ENCODE measurements at regions not wholly inside any gene's neighbourhood (a gene's known extent, or its start where the extent isn't known, plus 50 kb on each side); places are given as distances from the start of the nearest gene placed in this dataset.

DNA sequence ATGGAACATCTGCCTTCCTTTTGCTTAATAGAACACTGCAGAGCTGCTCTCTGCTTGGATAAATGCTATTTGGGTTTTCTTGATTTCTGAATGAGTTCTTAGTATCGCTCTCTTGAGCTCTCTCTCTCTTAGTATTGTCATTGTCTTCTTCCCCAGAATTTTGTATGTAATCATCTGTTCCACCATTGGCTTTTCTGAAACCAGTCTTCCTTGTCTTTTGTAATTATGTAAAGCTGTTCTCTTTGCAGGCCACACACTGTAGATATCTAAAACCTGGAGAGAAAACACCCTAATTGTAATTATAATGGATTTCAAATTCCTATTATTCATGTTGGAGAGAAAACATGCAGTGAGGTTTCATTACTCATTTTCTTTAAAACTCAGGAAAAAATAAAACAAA is 333.1 kb upstream of the CHAC2 start:
- TF ChIP-seq POLR2A (IDR thresholded peaks at IDR 0.05) (no peak), CTCF (IDR thresholded peaks at IDR 0.05) (no peak), EP300 (IDR thresholded peaks at IDR 0.05) (no peak), POLR2AphosphoS5 (IDR thresholded peaks at IDR 0.05) (no peak)

All from suprapubic skin (tissue), 4 donors.